ENCODE measurements at regions not wholly inside any gene's neighbourhood (a gene's known extent, or its start where the extent isn't known, plus 50 kb on each side); places are given as distances from the start of the nearest gene placed in this dataset.

- TF ChIP-seq CTCF (IDR thresholded peaks at IDR 0.05) (no peak), POLR2A (IDR thresholded peaks at IDR 0.05) (no peak)
Observed at GRCh38 chr18:78247615-78248289, 731.9 kb upstream of the SALL3 start.

All from sigmoid colon (tissue), 3 donors.